A549 (cell line): ENCODE measurements at regions not wholly inside any gene's neighbourhood (a gene's known extent, or its start where the extent isn't known, plus 50 kb on each side); places are given as distances from the start of the nearest gene placed in this dataset.

Experiments used
- CHD2 ChIP-seq: fragments of 150-350 bp; IDR thresholded peaks from 2 replicates; pipeline ENCODE4 v1.6.1; 2014; ENCODE audit warnings: low read length; ENCODE audit not compliant: partially characterized antibody
- EP300 ChIP-seq, 2 experiments: fragments of >200 bp; sonication (Bioruptor Twin); formaldehyde crosslinking; IDR thresholded peaks; 2 replicates in 1 of 2; 3 replicates in 1 of 2; pipeline ENCODE4 v1.6.1; 2016 to 2017
- HDAC2 ChIP-seq: fragments of 200-600 bp; sonication (generic); IDR thresholded peaks from 2 replicates; pipeline ENCODE4 v1.6.1; 2016
- POLR2A ChIP-seq: IDR thresholded peaks from 2 replicates; pipeline ENCODE4 v1.6.1; 2012; ENCODE audit warnings: mild to moderate bottlenecking, low read length
- RCOR1 ChIP-seq: fragments of 150-350 bp; IDR thresholded peaks from 2 replicates; pipeline ENCODE4 v1.6.1; 2014; ENCODE audit warnings: antibody characterized with exemption, low read length, low read depth
- RNF2 ChIP-seq: fragments of 200-600 bp; sonication (generic); IDR thresholded peaks from 2 replicates; pipeline ENCODE4 v1.6.1; 2016; ENCODE audit warnings: low read depth, mild to moderate bottlenecking, antibody characterized with exemption, moderate library complexity, borderline replicate concordance
- TP53 ChIP-seq: fragments of 250-450 bp; sonication (Bioruptor Pico); IDR thresholded peaks from 2 replicates; pipeline ENCODE4 v1.5.0; 2021; ENCODE audit warnings: mild to moderate bottlenecking, moderate library complexity
- ZC3H11A ChIP-seq: fragments of 450-650 bp; IDR thresholded peaks from 2 replicates; pipeline ENCODE4 v1.6.1; 2014; ENCODE audit warnings: antibody characterized with exemption, mild to moderate bottlenecking
- ZNF302 ChIP-seq: fragments of 250-450 bp; sonication (Bioruptor Pico); IDR thresholded peaks from 2 replicates; pipeline ENCODE4 v1.9.0; 2021; ENCODE audit warnings: inconsistent platforms, mild to moderate bottlenecking, moderate library complexity
- TF ChIP-seq, protein P1 (sequence below): fragments of 450-650 bp; IDR thresholded peaks from 2 replicates; pipeline ENCODE4 v1.6.1; 2014; ENCODE audit warnings: antibody characterized with exemption
- TF ChIP-seq, protein P2 (sequence below): IDR thresholded peaks from 2 replicates; pipeline ENCODE4 v1.6.1; 2012
- TF ChIP-seq, protein P3 (sequence below): fragments of >200 bp; sonication (Bioruptor Twin); formaldehyde crosslinking; IDR thresholded peaks from 3 replicates; pipeline ENCODE4 v1.5.1; 2016
- TF ChIP-seq, protein P4 (sequence below): fragments of 150-350 bp; IDR thresholded peaks from 2 replicates; pipeline ENCODE4 v1.6.1; 2014; ENCODE audit warnings: low read depth, mild to moderate bottlenecking, low read length
- TF ChIP-seq, protein P5 (sequence below): fragments of 200-600 bp; sonication (generic); IDR thresholded peaks from 2 replicates; pipeline ENCODE4 v1.6.1; 2016; ENCODE audit warnings: antibody characterized with exemption, mild to moderate bottlenecking, moderate library complexity

DNA sequence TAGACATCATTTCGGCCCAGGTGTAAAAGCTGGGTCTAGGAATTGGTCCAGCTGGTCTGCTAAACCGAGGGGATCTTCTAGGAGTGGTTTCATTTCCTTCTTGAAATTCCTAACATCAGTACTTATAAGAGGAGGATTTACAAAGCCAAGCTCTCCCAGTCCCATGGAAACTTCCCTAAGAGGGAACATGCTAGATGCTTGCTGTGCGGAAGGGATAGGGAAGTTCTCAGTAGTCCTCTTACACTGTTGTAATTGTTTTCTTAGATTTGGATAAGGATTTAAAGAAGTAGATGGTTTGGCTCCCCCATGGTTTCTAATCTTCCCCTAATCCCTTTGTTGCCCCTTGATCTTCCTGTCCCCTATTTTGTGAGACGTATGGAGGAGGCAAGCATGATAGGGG is 89.7 kb upstream of the XCR1 start:
- TF ChIP-seq POLR2A (no peak), HDAC2 (no peak), ZNF302 (CRISPR knock-in tag) (no peak), RCOR1 (no peak), TP53 (CRISPR knock-in tag) (no peak), RNF2 (no peak), EP300 (IDR thresholded peaks at IDR 0.05) (no peak), ZC3H11A (no peak), CHD2 (no peak)
- TF ChIP-seq, protein P1, sequence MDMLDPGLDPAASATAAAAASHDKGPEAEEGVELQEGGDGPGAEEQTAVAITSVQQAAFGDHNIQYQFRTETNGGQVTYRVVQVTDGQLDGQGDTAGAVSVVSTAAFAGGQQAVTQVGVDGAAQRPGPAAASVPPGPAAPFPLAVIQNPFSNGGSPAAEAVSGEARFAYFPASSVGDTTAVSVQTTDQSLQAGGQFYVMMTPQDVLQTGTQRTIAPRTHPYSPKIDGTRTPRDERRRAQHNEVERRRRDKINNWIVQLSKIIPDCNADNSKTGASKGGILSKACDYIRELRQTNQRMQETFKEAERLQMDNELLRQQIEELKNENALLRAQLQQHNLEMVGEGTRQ, result no peak
- TF ChIP-seq, protein P2, sequence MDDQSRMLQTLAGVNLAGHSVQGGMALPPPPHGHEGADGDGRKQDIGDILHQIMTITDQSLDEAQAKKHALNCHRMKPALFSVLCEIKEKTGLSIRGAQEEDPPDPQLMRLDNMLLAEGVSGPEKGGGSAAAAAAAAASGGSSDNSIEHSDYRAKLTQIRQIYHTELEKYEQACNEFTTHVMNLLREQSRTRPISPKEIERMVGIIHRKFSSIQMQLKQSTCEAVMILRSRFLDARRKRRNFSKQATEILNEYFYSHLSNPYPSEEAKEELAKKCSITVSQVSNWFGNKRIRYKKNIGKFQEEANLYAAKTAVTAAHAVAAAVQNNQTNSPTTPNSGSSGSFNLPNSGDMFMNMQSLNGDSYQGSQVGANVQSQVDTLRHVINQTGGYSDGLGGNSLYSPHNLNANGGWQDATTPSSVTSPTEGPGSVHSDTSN, result no peak
- TF ChIP-seq, protein P3, sequence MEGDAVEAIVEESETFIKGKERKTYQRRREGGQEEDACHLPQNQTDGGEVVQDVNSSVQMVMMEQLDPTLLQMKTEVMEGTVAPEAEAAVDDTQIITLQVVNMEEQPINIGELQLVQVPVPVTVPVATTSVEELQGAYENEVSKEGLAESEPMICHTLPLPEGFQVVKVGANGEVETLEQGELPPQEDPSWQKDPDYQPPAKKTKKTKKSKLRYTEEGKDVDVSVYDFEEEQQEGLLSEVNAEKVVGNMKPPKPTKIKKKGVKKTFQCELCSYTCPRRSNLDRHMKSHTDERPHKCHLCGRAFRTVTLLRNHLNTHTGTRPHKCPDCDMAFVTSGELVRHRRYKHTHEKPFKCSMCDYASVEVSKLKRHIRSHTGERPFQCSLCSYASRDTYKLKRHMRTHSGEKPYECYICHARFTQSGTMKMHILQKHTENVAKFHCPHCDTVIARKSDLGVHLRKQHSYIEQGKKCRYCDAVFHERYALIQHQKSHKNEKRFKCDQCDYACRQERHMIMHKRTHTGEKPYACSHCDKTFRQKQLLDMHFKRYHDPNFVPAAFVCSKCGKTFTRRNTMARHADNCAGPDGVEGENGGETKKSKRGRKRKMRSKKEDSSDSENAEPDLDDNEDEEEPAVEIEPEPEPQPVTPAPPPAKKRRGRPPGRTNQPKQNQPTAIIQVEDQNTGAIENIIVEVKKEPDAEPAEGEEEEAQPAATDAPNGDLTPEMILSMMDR, result no peak
- TF ChIP-seq, protein P4, sequence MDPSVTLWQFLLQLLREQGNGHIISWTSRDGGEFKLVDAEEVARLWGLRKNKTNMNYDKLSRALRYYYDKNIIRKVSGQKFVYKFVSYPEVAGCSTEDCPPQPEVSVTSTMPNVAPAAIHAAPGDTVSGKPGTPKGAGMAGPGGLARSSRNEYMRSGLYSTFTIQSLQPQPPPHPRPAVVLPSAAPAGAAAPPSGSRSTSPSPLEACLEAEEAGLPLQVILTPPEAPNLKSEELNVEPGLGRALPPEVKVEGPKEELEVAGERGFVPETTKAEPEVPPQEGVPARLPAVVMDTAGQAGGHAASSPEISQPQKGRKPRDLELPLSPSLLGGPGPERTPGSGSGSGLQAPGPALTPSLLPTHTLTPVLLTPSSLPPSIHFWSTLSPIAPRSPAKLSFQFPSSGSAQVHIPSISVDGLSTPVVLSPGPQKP, result no peak
- TF ChIP-seq, protein P5, sequence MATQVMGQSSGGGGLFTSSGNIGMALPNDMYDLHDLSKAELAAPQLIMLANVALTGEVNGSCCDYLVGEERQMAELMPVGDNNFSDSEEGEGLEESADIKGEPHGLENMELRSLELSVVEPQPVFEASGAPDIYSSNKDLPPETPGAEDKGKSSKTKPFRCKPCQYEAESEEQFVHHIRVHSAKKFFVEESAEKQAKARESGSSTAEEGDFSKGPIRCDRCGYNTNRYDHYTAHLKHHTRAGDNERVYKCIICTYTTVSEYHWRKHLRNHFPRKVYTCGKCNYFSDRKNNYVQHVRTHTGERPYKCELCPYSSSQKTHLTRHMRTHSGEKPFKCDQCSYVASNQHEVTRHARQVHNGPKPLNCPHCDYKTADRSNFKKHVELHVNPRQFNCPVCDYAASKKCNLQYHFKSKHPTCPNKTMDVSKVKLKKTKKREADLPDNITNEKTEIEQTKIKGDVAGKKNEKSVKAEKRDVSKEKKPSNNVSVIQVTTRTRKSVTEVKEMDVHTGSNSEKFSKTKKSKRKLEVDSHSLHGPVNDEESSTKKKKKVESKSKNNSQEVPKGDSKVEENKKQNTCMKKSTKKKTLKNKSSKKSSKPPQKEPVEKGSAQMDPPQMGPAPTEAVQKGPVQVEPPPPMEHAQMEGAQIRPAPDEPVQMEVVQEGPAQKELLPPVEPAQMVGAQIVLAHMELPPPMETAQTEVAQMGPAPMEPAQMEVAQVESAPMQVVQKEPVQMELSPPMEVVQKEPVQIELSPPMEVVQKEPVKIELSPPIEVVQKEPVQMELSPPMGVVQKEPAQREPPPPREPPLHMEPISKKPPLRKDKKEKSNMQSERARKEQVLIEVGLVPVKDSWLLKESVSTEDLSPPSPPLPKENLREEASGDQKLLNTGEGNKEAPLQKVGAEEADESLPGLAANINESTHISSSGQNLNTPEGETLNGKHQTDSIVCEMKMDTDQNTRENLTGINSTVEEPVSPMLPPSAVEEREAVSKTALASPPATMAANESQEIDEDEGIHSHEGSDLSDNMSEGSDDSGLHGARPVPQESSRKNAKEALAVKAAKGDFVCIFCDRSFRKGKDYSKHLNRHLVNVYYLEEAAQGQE, result no peak
